GM12891 (cell line): ENCODE measurements at regions not wholly inside any gene's neighbourhood (a gene's known extent, or its start where the extent isn't known, plus 50 kb on each side); places are given as distances from the start of the nearest gene placed in this dataset.

Experiments
- POLR2A ChIP-seq: IDR thresholded peaks from 2 replicates; pipeline ENCODE4 v1.6.1; 2011; ENCODE audit warnings: low read depth, low read length, control low read depth
- POLR2AphosphoS5 ChIP-seq: IDR thresholded peaks from 2 replicates; pipeline ENCODE4 v1.6.1; 2011; ENCODE audit warnings: low read depth, low read length, control low read depth
- POU2F2 ChIP-seq: IDR thresholded peaks from 2 replicates; pipeline ENCODE4 v1.6.1; 2011; ENCODE audit warnings: low read depth, mild to moderate bottlenecking, control low read depth, low read length, moderate library complexity

DNA sequence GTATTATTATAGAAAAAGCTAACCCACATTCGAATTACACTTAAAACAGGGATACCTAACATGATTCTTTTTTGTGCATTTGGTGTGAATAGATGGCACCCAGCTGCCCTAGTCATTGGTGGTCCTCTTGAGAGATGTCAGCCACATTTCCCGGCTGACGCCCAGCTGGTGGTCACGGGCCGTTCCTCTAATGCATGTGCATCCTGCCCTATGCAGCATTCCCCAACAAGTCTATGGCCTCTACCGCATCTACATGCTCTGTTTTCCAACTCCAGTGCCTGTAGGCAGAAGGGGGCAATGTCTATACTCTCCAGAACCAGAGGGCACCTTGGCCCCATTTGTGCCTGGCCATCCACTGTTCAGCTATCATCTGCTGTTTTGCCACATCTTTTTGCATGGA, 78.6 kb upstream of the PRICKLE2 start:
- TF ChIP-seq POLR2AphosphoS5, result no peak
- TF ChIP-seq POLR2A, result no peak
- TF ChIP-seq POU2F2, result no peak
